ENCODE measurements at regions not wholly inside any gene's neighbourhood (a gene's known extent, or its start where the extent isn't known, plus 50 kb on each side); places are given as distances from the start of the nearest gene placed in this dataset.

DNA sequence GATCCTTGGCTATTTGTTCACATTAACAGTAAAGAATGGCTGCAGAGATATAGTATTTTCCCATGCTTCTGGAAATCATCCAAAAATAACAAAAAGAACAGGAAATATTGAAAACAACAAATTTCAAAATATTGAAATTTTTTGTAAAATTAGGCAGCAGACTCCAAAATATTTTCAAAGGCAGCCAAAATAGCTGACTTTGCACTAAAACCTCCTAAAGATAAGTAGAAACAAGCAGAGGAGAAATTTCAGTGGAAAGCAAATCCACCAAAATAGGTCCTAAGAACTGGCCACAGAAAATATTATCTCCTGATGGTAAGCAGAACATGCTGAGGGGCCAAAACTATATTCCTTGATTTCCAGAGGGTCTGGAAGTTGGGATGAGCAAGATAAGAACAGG lies 456.3 kb upstream of the DMAC1 start:
- Histone ChIP-seq H3K9me3 (replicated peaks; ENCODE audit: control insufficient read depth, insufficient read depth, low read length) (no peaks in the 10 kb centered on the region), H3K27ac (ENCODE audit: insufficient read depth, low read depth, low read length) (no peak overlapping the region), H4K20me1 (replicated peaks; ENCODE audit: control insufficient read depth, extremely low read depth, insufficient read depth, low read length) (no peaks in the 10 kb centered on the region), H3K4me2 (ENCODE audit: insufficient read depth, low read length) (no peak overlapping the region), H3K9me1 (replicated peaks; ENCODE audit: control insufficient read depth, extremely low read depth, insufficient read depth, low read length) (no peaks in the 10 kb centered on the region), H3K27me3 (ENCODE audit: control insufficient read depth in 2 of 2, insufficient read depth in 2 of 2, low read length in 2 of 2) (no peaks in the 10 kb centered on the region), H3K9ac (replicated peaks; ENCODE audit: extremely low read depth, insufficient read depth, low read length) (no peak overlapping the region), H3K4me1 (ENCODE audit: control insufficient read depth, extremely low read depth, insufficient read depth, low read length) (no peaks in the 10 kb centered on the region), H2AFZ (ENCODE audit: low read depth, low read length) (no peak overlapping the region), H3K4me3 (replicated peaks in 1 of 3; ENCODE audit: insufficient read depth in 1 of 3, low read depth in 1 of 3, low read length in 3 of 3) (no peak overlapping the region), H3K36me3 (ENCODE audit: control insufficient read depth in 2 of 2, extremely low read depth in 1 of 2, insufficient read depth in 2 of 2, low read length in 2 of 2) (no peaks in the 10 kb centered on the region), H3K79me2 (ENCODE audit: control insufficient read depth, insufficient read depth, low read length) (no peaks in the 10 kb centered on the region)
- no peak for DNase-seq (ENCODE audit: low read depth, low spot score)
- intact Hi-C loops (cut with micrococcal nuclease) (no loop called here), dilution Hi-C loops (cut with MboI; ENCODE audit: extremely low pct_ligation_motif_present, low sequenced_read_pairs) (no loop called here)
- no peak for TF ChIP-seq JUN (IDR thresholded peaks at IDR 0.05; ENCODE audit: borderline replicate concordance, insufficient read depth, insufficient read length, low read depth)
- no peak for TF ChIP-seq POLR2AphosphoS5 (IDR thresholded peaks at IDR 0.05; ENCODE audit: insufficient read depth, low read depth, low read length)
- TF ChIP-seq, protein P1, sequence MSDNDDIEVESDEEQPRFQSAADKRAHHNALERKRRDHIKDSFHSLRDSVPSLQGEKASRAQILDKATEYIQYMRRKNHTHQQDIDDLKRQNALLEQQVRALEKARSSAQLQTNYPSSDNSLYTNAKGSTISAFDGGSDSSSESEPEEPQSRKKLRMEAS (IDR thresholded peaks at IDR 0.05; ENCODE audit: insufficient read depth, insufficient read length) = no peak
- no peak for TF ChIP-seq EZH2 (IDR thresholded peaks at IDR 0.05; ENCODE audit: borderline replicate concordance, low read depth, low read length, severe bottlenecking)
- TF ChIP-seq, protein P2, sequence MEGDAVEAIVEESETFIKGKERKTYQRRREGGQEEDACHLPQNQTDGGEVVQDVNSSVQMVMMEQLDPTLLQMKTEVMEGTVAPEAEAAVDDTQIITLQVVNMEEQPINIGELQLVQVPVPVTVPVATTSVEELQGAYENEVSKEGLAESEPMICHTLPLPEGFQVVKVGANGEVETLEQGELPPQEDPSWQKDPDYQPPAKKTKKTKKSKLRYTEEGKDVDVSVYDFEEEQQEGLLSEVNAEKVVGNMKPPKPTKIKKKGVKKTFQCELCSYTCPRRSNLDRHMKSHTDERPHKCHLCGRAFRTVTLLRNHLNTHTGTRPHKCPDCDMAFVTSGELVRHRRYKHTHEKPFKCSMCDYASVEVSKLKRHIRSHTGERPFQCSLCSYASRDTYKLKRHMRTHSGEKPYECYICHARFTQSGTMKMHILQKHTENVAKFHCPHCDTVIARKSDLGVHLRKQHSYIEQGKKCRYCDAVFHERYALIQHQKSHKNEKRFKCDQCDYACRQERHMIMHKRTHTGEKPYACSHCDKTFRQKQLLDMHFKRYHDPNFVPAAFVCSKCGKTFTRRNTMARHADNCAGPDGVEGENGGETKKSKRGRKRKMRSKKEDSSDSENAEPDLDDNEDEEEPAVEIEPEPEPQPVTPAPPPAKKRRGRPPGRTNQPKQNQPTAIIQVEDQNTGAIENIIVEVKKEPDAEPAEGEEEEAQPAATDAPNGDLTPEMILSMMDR (IDR thresholded peaks at IDR 0.05; ENCODE audit: extremely low read depth in 1 of 2, insufficient read depth in 1 of 2, low read depth in 1 of 2, low read length in 2 of 2) = no peak
- no peak for TF ChIP-seq POLR2A (IDR thresholded peaks at IDR 0.05; ENCODE audit: low read depth, low read length)
- no peak for TF ChIP-seq GATA2 (IDR thresholded peaks at IDR 0.05; ENCODE audit: insufficient read depth, insufficient read length, low read depth, low read length)
- no peak for TF ChIP-seq FOS (IDR thresholded peaks at IDR 0.05; ENCODE audit: borderline replicate concordance, insufficient read depth, low read length)
- no peak for TF ChIP-seq MYC (IDR thresholded peaks at IDR 0.05; ENCODE audit: low read depth, low read length)
- ChIA-PET CTCF (no interaction called here), POLR2A (interaction anchor here (0.7 kb wide), 1 partner anchor 976 kb away, joined by 12 read pairs; no protein-coding TSS in a partner anchor)
- BruUV-seq (replicated peaks) = no TSS peak
- no peak for FAIRE-seq

All from endothelial cell of umbilical vein (primary cell).